GM18499 (cell line): ENCODE measurements at regions not wholly inside any gene's neighbourhood (a gene's known extent, or its start where the extent isn't known, plus 50 kb on each side); places are given as distances from the start of the nearest gene placed in this dataset.
"Not testable (repeated sequence)": the region's sequence is repeated elsewhere in the genome, so short reads cannot be mapped to it uniquely, and the experiment has no call there.

ENCODE experiments used
- ATAC-seq: cut with Tn5 transposase; IDR thresholded peaks from one replicate; pipeline ENCODE4 v1.9.1; 2021; ENCODE audit warnings: moderate number of reproducible peaks; ENCODE audit not compliant: insufficient read depth, unreplicated experiment

- ATAC-seq: no peak
Observed at GRCh38 chr11:130668751-130669150, 220.3 kb downstream of the ADAMTS15 start.

- no peak for ATAC-seq
Observed at GRCh38 chr11:130670200-130670599, 221.8 kb downstream of the ADAMTS15 start.

- no peak for ATAC-seq
Observed at GRCh38 chr11:130671801-130672700, 223.6 kb downstream of the ADAMTS15 start.

GRCh38 chr11:130672911-130673310 is 224.5 kb downstream of the ADAMTS15 start:
- no peak for ATAC-seq

GRCh38 chr11:130673698-130674097 is 225.3 kb downstream of the ADAMTS15 start:
- no peak for ATAC-seq

- no peak for ATAC-seq
Observed at GRCh38 chr11:130674686-130675308, 226.4 kb downstream of the ADAMTS15 start.

- ATAC-seq: no peak
Observed at GRCh38 chr11:130675371-130675821, 227.0 kb downstream of the ADAMTS15 start.

- no peak for ATAC-seq
Observed at GRCh38 chr11:130675917-130676316, 227.5 kb downstream of the ADAMTS15 start.

GRCh38 chr11:130677486-130678153 is 229.2 kb downstream of the ADAMTS15 start:
- no peak for ATAC-seq

- no peak for ATAC-seq
Observed at GRCh38 chr11:130679247-130679646, 230.8 kb downstream of the ADAMTS15 start.

GRCh38 chr11:130682471-130682870 is 233.8 kb downstream of the SNX19 start:
- not testable (repeated sequence) for ATAC-seq

GRCh38 chr11:130689222-130689908 is 226.9 kb downstream of the SNX19 start:
- ATAC-seq: no peak

- ATAC-seq: no peak
Observed at GRCh38 chr11:130691581-130691980, 224.7 kb downstream of the SNX19 start.

GRCh38 chr11:130692220-130692619 is 224.1 kb downstream of the SNX19 start:
- ATAC-seq: no peak

- no peak for ATAC-seq
Observed at GRCh38 chr11:130693543-130693942, 222.7 kb downstream of the SNX19 start.

GRCh38 chr11:130694488-130695045 is 221.7 kb downstream of the SNX19 start:
- ATAC-seq: no peak

GRCh38 chr11:130698174-130698573 is 218.1 kb downstream of the SNX19 start:
- no peak for ATAC-seq

- ATAC-seq: no peak
Observed at GRCh38 chr11:130699561-130699960, 216.7 kb downstream of the SNX19 start.

GRCh38 chr11:130700092-130700491 is 216.2 kb downstream of the SNX19 start:
- ATAC-seq: no peak
